ENCODE measurements at regions not wholly inside any gene's neighbourhood (a gene's known extent, or its start where the extent isn't known, plus 50 kb on each side); places are given as distances from the start of the nearest gene placed in this dataset.

DNA sequence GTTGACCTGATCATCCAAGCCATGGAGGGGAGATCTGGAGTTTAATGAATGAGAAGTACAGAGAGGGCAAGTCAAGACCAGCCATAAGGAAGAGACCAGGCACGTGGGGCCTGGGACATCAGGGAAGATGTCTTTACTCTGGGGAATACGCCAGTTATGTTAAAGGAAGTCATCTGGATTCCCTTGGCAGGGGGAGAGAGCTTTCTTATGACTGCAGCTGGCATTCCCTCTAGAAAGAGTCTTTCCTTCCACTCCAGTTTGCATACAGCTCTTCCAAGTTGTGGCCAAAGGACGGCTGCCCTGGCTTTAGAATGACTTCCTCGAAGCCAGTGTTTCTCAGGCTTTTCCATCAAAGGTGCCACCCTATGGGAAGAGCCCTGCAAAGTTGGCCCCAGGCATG, 93.6 kb upstream of the AGBL1 start:
- DNase-seq: no peak

GRCh38 chr15:85986741-85987140, 92.9 kb upstream of the AGBL1 start:
- DNase-seq: no peak

GRCh38 chr15:85988741-85989140, 90.9 kb upstream of the AGBL1 start:
- DNase-seq: no peak

GRCh38 chr15:85992224-85992623, 87.4 kb upstream of the AGBL1 start:
- DNase-seq: no peak

DNA sequence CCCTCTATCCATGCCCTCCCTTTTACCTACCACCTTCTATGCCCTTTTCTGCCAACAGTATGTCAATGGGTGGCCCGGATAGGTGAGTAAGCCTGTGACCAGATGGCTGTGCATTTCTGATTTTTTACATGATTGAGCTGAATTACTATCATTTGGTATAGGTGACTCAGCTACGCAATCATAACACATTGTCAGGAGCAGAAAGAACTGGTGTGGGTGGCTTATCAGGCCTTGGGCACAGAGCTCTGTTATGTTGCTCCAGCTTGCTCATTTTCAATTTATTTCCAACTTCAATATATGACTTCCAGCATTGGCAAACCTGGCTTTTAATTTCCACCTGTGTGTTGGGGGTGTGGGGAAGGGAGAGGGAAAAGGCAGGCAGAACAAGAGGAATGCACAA, 86.6 kb upstream of the AGBL1 start:
- DNase-seq: no peak

DNA sequence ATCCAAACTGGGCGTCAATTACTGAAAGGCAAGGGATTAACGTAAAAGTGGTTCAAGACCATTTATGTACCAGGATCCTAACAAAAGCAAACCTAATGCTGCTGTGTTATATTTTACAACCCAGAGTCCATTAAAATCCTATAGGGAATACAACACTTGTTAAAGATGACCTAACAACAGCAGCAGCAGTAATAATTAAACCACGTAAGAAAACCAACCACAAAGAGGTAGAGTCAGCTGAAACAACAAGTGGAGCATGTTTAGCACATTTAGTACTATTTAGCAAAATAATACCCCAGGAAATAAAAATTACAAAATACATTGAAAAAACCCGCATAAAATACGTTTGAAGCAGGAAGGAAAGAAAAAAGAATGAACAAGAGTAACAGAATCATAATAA, 82.1 kb upstream of the AGBL1 start:
- DNase-seq: no peak

- DNase-seq: no peak
Observed at GRCh38 chr15:85999658-86000057, 80.0 kb upstream of the AGBL1 start.

- no peak for DNase-seq
Observed at GRCh38 chr15:86001200-86001599, 78.5 kb upstream of the AGBL1 start.

DNA sequence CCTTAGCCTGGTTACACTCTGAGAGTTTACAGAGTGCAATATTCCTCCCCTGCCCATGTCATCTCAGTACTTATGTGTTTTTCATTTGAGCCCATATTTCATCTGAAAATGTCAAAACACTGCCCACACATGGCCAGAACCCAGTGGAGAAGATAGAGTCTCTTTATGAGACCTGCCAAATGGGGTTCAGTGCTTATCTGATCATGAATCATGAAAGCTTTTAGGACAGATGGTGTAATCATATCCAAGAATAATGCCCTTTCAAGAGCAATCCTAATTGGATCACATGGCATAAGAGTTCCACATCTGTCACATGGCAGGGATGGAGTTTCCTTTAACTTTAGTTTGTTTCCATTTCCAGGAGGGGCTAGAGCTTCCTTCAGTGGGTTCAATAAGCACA, 77.2 kb upstream of the AGBL1 start:
- no peak for DNase-seq

DNA sequence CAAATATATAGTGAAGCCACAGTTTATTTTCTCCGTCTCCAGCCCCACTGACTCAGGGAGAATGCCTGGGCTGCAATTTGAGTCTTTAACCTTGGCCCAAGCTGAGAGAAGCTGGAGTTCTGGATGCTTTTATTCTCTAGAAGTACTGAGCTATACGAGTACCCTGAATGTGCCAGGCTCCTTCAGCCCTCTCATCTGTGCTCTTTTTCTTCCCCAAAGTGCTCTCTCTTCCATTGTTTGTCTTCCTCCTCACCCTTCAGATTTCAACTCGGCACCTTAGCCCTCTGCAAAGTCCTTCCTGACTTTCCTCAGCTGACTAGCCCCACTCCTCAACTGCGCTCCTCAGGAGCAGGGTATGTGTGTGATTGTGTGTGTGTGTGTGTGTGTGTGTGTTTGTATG, 75.6 kb upstream of the AGBL1 start:
- DNase-seq: no peak

GRCh38 chr15:86006546-86006945, 73.1 kb upstream of the AGBL1 start:
- DNase-seq: no peak

GRCh38 chr15:86009727-86010126, 69.9 kb upstream of the AGBL1 start:
- DNase-seq: no peak

- DNase-seq: no peak
Observed at GRCh38 chr15:86010398-86010797, 69.3 kb upstream of the AGBL1 start.

DNA sequence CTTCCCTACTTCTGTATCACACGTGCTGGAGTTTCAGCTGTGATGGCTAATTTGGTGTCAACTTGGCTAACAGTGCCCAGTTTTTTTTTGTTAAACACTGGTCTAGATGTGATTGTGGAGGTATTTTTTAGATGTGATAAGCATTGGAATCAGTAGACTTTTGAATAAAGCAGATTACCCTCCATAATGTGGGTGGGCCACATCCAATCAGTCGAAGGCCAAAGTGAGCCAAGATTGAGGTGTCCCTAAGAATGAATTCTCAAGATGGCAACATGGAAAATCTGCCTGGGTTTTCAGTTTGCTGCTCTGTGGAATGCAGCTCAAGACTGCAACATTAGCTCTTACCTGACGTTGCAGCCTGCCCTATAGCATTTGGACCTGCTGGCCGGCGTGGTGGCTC, 68.8 kb upstream of the AGBL1 start:
- no peak for DNase-seq

DNA sequence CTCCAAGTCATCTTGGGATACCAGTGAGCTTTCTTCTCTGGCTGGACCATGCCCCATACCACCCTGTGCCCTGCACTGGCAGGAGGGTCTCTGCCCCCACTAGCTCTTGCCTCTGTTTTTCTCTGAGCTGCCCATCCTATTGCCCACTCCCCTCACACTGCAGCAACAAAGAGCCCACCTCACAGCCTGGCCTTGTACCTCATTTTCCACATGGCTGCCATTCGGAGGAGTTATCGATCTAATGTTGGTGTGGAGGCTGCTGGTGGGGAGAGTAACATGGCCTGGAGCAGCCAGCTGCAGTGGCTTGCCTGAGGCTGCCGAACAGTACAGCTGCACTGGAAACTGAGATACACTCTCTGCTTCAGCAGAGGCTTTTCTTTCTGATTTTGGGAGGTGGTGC, 65.7 kb upstream of the AGBL1 start:
- no peak for DNase-seq

- DNase-seq: no peak
Observed at GRCh38 chr15:86016750-86017149, 62.9 kb upstream of the AGBL1 start.

GRCh38 chr15:86018679-86019078, 61.0 kb upstream of the AGBL1 start:
- no peak for DNase-seq

DNA sequence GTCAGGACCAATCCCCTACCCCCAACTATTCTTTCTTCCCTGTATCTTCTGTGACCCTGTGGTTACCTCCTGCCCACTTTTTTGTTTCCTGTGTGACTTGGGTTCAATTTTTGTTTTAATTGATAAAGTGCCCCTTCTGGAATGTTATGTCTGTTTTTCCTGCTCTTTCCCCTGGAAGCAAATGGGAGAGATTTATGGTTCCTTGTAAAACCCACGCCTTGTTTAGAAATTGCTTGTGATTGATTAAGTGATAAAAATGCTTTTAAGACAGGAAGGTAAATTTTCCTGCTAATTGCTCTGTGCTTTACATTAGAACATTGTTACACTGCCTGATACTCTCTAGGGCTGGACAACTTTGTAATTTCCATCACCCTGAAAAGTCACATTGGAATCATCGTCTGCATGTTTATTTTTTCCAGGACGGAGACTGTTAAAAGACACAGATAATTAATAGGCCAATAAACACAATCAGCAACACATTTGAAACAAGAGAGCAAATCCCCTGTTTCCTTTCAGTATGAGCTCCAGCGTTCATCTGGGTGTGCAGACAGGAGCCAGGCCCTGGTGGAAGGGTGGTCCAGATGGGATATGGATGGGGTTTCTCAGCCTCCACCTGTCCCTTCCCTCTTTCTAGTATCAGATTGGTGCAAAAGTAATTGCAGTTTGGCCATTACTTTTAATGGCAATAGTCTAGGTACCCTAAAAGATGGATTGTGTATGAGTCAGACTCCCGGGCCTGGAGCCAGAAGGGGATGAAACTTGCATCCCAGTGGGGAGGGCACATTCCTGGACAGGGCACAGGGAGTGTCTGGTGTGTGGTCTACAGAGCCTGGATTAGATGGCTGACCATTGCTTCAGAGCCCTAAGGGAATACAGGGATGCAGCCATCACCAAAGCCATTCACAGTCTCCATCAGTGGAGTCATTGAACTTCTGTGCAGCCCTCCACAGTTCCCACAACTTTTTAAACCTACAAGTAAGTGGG, 58.1 kb upstream of the AGBL1 start:
- no peak for DNase-seq

GRCh38 chr15:86028961-86029360, 50.7 kb upstream of the AGBL1 start:
- no peak for DNase-seq

Measured in stimulated activated CD4-positive, alpha-beta T cell treated with anti-CD3 and anti-CD28 coated beads, Interleukin-1b, Interleukin-23, amount 100 ng/mL, for 48 hours (primary cell).